Neural cell (in vitro differentiated cells): ENCODE measurements at regions not wholly inside any gene's neighbourhood (a gene's known extent, or its start where the extent isn't known, plus 50 kb on each side); places are given as distances from the start of the nearest gene placed in this dataset.

Experiments
- H2AFZ ChIP-seq: fragments of 200-600, 300-800 bp; sonication (generic), shearing (Covaris generic); 2 replicates; pipeline ENCODE4 v1.6.0; 2014; ENCODE audit warnings: low read depth, mild to moderate bottlenecking, antibody characterized with exemption, low read length, moderate library complexity
- H3F3A ChIP-seq: fragments of 200-600 bp; shearing (Covaris generic); 2 replicates; pipeline ENCODE4 v1.6.1; 2016; ENCODE audit warnings: mild to moderate bottlenecking, moderate library complexity, mixed read lengths, antibody characterized with exemption, low read length; ENCODE audit not compliant: insufficient read depth, poor library complexity, severe bottlenecking
- H3K27ac ChIP-seq: fragments of 200-600, 300-800 bp; sonication (generic), shearing (Covaris generic); 2 replicates; pipeline ENCODE4 v1.5.1; 2014; ENCODE audit warnings: mild to moderate bottlenecking, low read length, moderate library complexity
- H3K27me3 ChIP-seq: fragments of 300-800, 200-600 bp; sonication (generic), shearing (Covaris generic); 2 replicates; pipeline ENCODE4 v1.6.0; 2014; ENCODE audit warnings: mild to moderate bottlenecking, low read depth, low read length, moderate library complexity; ENCODE audit not compliant: insufficient read depth
- H3K36me3 ChIP-seq: fragments of 300-800, 200-600 bp; sonication (generic), shearing (Covaris generic); 2 replicates; pipeline ENCODE4 v1.5.1; 2014; ENCODE audit warnings: mild to moderate bottlenecking, antibody characterized with exemption, low read length, moderate library complexity; ENCODE audit not compliant: insufficient read depth
- H3K4me2 ChIP-seq: fragments of 300-800, 200-600 bp; sonication (generic), shearing (Covaris generic); 2 replicates; pipeline ENCODE4 v1.6.0; 2014; ENCODE audit warnings: mild to moderate bottlenecking, low read length
- H3K4me3 ChIP-seq: fragments of 300-800, 200-600 bp; sonication (generic), shearing (Covaris generic); 2 replicates; pipeline ENCODE4 v1.5.1; 2014; ENCODE audit warnings: mild to moderate bottlenecking, low read length, moderate library complexity
- H3K79me2 ChIP-seq: fragments of 200-600 bp; shearing (Covaris generic); replicated peaks from 2 replicates; pipeline ENCODE4 v1.6.0; 2014; ENCODE audit warnings: mild to moderate bottlenecking, low read length, moderate library complexity; ENCODE audit not compliant: insufficient read depth
- H3K9ac ChIP-seq: fragments of 300-800, 200-600 bp; sonication (generic), shearing (Covaris generic); 2 replicates; pipeline ENCODE4 v1.6.1; 2016; ENCODE audit warnings: mild to moderate bottlenecking, low read length, mixed read lengths
- H3K9me2 ChIP-seq: fragments of 200-600 bp; shearing (Covaris generic); 2 replicates; pipeline ENCODE4 v1.6.1; 2016; ENCODE audit warnings: mild to moderate bottlenecking, low read length, mixed read lengths; ENCODE audit not compliant: insufficient read depth
- H3K9me3 ChIP-seq: fragments of 200-600, 300-800 bp; sonication (generic), shearing (Covaris generic); 2 replicates; pipeline ENCODE4 v1.6.1; 2016; ENCODE audit warnings: mild to moderate bottlenecking, mixed run types, low read length, moderate library complexity, mixed read lengths
- H4K20me1 ChIP-seq: fragments of 200-600 bp; shearing (Covaris generic); 2 replicates; pipeline ENCODE4 v1.6.1; 2016; ENCODE audit warnings: mild to moderate bottlenecking, mixed run types; ENCODE audit not compliant: insufficient read depth
- CTCF ChIP-seq: fragments of 450-650 bp; IDR thresholded peaks from 2 replicates; pipeline ENCODE4 v1.5.1; 2014; ENCODE audit warnings: antibody characterized with exemption, mild to moderate bottlenecking, moderate library complexity; ENCODE audit not compliant: poor library complexity, severe bottlenecking
- EP300 ChIP-seq: fragments of 450-650 bp; conservative IDR thresholded peaks from 2 replicates; pipeline ENCODE4 v1.6.1; 2014; ENCODE audit warnings: antibody characterized with exemption, mild to moderate bottlenecking, moderate library complexity; ENCODE audit not compliant: poor library complexity, severe bottlenecking
- EZH2 ChIP-seq: fragments of 200-600, 300-800 bp; shearing (Covaris generic), sonication (generic); IDR thresholded peaks from 2 replicates; pipeline ENCODE4 v1.6.1; 2014; ENCODE audit warnings: antibody characterized with exemption, low read length, borderline replicate concordance, mild to moderate bottlenecking; ENCODE audit not compliant: insufficient read depth, poor library complexity, severe bottlenecking
- MXI1 ChIP-seq: fragments of 450-650 bp; conservative IDR thresholded peaks from 2 replicates; pipeline ENCODE4 v1.6.1; 2014; ENCODE audit warnings: antibody characterized with exemption, mild to moderate bottlenecking; ENCODE audit not compliant: poor library complexity, severe bottlenecking
- POLR2AphosphoS5 ChIP-seq: IDR thresholded peaks from 2 replicates; pipeline ENCODE4 v1.6.1; 2012
- RAD21 ChIP-seq: fragments of 450-650 bp; conservative IDR thresholded peaks from 2 replicates; pipeline ENCODE4 v1.6.1; 2014; ENCODE audit warnings: antibody characterized with exemption, mild to moderate bottlenecking, moderate library complexity
- REST ChIP-seq: IDR thresholded peaks from 2 replicates; pipeline ENCODE4 v1.6.1; 2012; ENCODE audit warnings: borderline replicate concordance
- SMC3 ChIP-seq: fragments of 450-650 bp; conservative IDR thresholded peaks from 2 replicates; pipeline ENCODE4 v1.6.1; 2014; ENCODE audit warnings: antibody characterized with exemption, mild to moderate bottlenecking, moderate library complexity; ENCODE audit not compliant: poor library complexity
- TAF1 ChIP-seq: IDR thresholded peaks from 2 replicates; pipeline ENCODE4 v1.6.1; 2012; ENCODE audit warnings: low read depth

- Histone ChIP-seq H3K9ac (no peak overlapping the region), H3K9me2 (no peaks in the 10 kb centered on the region), H3K9me3 (no peaks in the 10 kb centered on the region), H3K4me2 (no peak overlapping the region), H3K27me3 (no peaks in the 10 kb centered on the region), H3K27ac (no peak overlapping the region), H3F3A (no peaks in the 10 kb centered on the region), H3K79me2 (no peaks in the 10 kb centered on the region), H2AFZ (no peak overlapping the region), H3K36me3 (no peaks in the 10 kb centered on the region), H4K20me1 (no peaks in the 10 kb centered on the region), H3K4me3 (no peak overlapping the region)
- TF ChIP-seq MXI1, result no peak
- no peak for TF ChIP-seq CTCF
- no peak for TF ChIP-seq EP300
- no peak for TF ChIP-seq EZH2
- no peak for TF ChIP-seq SMC3
- no peak for TF ChIP-seq POLR2AphosphoS5
- TF ChIP-seq REST, result no peak
- TF ChIP-seq RAD21, result no peak
- TF ChIP-seq TAF1, result no peak
Measured at GRCh38 chr6:11463398-11463780, 74.2 kb upstream of the TMEM170B start.

- Histone ChIP-seq H3K9me2 (no peaks in the 10 kb centered on the region), H3K27ac (no peak overlapping the region), H3K79me2 (no peaks in the 10 kb centered on the region), H3K36me3 (no peaks in the 10 kb centered on the region), H3K4me3 (no peak overlapping the region), H3F3A (no peaks in the 10 kb centered on the region), H3K4me2 (no peak overlapping the region), H3K9me3 (no peaks in the 10 kb centered on the region), H3K9ac (no peak overlapping the region), H3K27me3 (no peaks in the 10 kb centered on the region), H4K20me1 (no peaks in the 10 kb centered on the region), H2AFZ (no peak overlapping the region)
- TF ChIP-seq TAF1 (no peak), SMC3 (no peak), REST (no peak), CTCF (no peak), POLR2AphosphoS5 (no peak), RAD21 (no peak), EZH2 (no peak), MXI1 (no peak), EP300 (no peak)
Measured at GRCh38 chr6:11462742-11463397, 74.7 kb upstream of the TMEM170B start.
